Astrocyte (in vitro differentiated cells and primary cell): ENCODE measurements at regions not wholly inside any gene's neighbourhood (a gene's known extent, or its start where the extent isn't known, plus 50 kb on each side); places are given as distances from the start of the nearest gene placed in this dataset.

Experiments
- EZH2 ChIP-seq: IDR thresholded peaks from 2 replicates; pipeline ENCODE4 v1.6.1; 2012; ENCODE audit warnings: mild to moderate bottlenecking, low read length, inconsistent platforms; ENCODE audit not compliant: insufficient read depth
- TF ChIP-seq, protein P1 (sequence below): IDR thresholded peaks from 2 replicates; pipeline ENCODE4 v1.5.1; 2011; ENCODE audit warnings: low read depth, mild to moderate bottlenecking, inconsistent platforms, low read length, moderate library complexity; ENCODE audit not compliant: insufficient read depth

DNA sequence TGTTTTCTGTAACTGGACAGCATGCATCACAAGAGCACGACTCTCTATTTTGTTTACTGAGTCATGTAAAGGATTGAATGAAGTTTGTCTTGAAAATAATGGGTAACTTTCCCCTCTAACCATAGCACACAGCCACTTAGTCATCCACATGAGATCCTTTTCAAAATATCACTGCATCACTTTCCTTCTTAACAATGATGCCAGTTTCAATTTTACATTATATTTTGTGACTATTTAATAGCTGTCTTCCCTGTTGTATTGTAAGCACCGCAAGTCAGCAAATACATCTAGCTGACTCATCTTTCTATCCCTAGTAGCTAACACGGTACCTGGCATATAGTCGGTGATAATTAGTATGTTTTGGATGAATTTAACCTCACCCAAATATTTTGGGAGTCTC, 83.3 kb upstream of the PPM1H start:
- TF ChIP-seq, protein P1, sequence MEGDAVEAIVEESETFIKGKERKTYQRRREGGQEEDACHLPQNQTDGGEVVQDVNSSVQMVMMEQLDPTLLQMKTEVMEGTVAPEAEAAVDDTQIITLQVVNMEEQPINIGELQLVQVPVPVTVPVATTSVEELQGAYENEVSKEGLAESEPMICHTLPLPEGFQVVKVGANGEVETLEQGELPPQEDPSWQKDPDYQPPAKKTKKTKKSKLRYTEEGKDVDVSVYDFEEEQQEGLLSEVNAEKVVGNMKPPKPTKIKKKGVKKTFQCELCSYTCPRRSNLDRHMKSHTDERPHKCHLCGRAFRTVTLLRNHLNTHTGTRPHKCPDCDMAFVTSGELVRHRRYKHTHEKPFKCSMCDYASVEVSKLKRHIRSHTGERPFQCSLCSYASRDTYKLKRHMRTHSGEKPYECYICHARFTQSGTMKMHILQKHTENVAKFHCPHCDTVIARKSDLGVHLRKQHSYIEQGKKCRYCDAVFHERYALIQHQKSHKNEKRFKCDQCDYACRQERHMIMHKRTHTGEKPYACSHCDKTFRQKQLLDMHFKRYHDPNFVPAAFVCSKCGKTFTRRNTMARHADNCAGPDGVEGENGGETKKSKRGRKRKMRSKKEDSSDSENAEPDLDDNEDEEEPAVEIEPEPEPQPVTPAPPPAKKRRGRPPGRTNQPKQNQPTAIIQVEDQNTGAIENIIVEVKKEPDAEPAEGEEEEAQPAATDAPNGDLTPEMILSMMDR = no peak
- no peak for TF ChIP-seq EZH2
